ENCODE measurements at regions not wholly inside any gene's neighbourhood (a gene's known extent, or its start where the extent isn't known, plus 50 kb on each side); places are given as distances from the start of the nearest gene placed in this dataset.

GRCh38 chr11:110901441-110901840, 189.2 kb upstream of the ARHGAP20 start:
- H3K4me3 ChIP-seq (ENCODE audit: low read length), result no peak overlapping the region
- DNase-seq (ENCODE audit: low read depth), result no peak
- no peak for TF ChIP-seq CTCF (conservative IDR thresholded peaks at IDR 0.05; ENCODE audit: low read depth, low read length)

GRCh38 chr11:110900426-110900825, 188.2 kb upstream of the ARHGAP20 start:
- no peak for TF ChIP-seq CTCF (conservative IDR thresholded peaks at IDR 0.05; ENCODE audit: low read depth, low read length)
- H3K4me3 ChIP-seq (ENCODE audit: low read length), result no peak overlapping the region
- no peak for DNase-seq (ENCODE audit: low read depth)

- TF ChIP-seq CTCF (conservative IDR thresholded peaks at IDR 0.05; ENCODE audit: low read depth, low read length), result no peak
- DNase-seq (ENCODE audit: low read depth), result no peak
- no peak overlapping the region for H3K4me3 ChIP-seq (ENCODE audit: low read length)
Observed at GRCh38 chr11:110897035-110897434, 184.8 kb upstream of the ARHGAP20 start.

- TF ChIP-seq CTCF (conservative IDR thresholded peaks at IDR 0.05; ENCODE audit: low read depth, low read length), result no peak
- DNase-seq (ENCODE audit: low read depth), result no peak
- no peak overlapping the region for H3K4me3 ChIP-seq (ENCODE audit: low read length)
Observed at GRCh38 chr11:110896358-110896757, 184.1 kb upstream of the ARHGAP20 start.

GRCh38 chr11:110894224-110894623, 182.0 kb upstream of the ARHGAP20 start:
- H3K4me3 ChIP-seq (ENCODE audit: low read length), result no peak overlapping the region
- TF ChIP-seq CTCF (conservative IDR thresholded peaks at IDR 0.05; ENCODE audit: low read depth, low read length), result no peak
- no peak for DNase-seq (ENCODE audit: low read depth)

GRCh38 chr11:110892741-110893285, 180.6 kb upstream of the ARHGAP20 start:
- no peak overlapping the region for H3K4me3 ChIP-seq (ENCODE audit: low read length)
- TF ChIP-seq CTCF (conservative IDR thresholded peaks at IDR 0.05; ENCODE audit: low read depth, low read length), result no peak
- DNase-seq (ENCODE audit: low read depth), result no peak

- no peak for TF ChIP-seq CTCF (conservative IDR thresholded peaks at IDR 0.05; ENCODE audit: low read depth, low read length)
- no peak for DNase-seq (ENCODE audit: low read depth)
- H3K4me3 ChIP-seq (ENCODE audit: low read length), result no peak overlapping the region
Observed at GRCh38 chr11:110891411-110891810, 179.2 kb upstream of the ARHGAP20 start.
